ENCODE measurements at regions not wholly inside any gene's neighbourhood (a gene's known extent, or its start where the extent isn't known, plus 50 kb on each side); places are given as distances from the start of the nearest gene placed in this dataset.

- ATAC-seq (no peak), DNase-seq (no peak)
- H3K27me3 Mint-ChIP-seq (ENCODE audit: low read depth in 2 of 2), result peaks cover 8 to 12% of the 10 kb centered on the region in 2 donors
- Histone ChIP-seq H3K9me3 (ENCODE audit: control insufficient read depth, insufficient read depth, low read length) (no peaks in the 10 kb centered on the region), H3K27ac (ENCODE audit: low read length) (no peak overlapping the region), H3K4me1 (ENCODE audit: control insufficient read depth, insufficient read depth, low read length) (no peaks in the 10 kb centered on the region), H3K4me3 (ENCODE audit: low read length) (no peak overlapping the region), H3K36me3 (ENCODE audit: control insufficient read depth, insufficient read depth, low read length) (no peaks in the 10 kb centered on the region), H3K27me3 (ENCODE audit: control insufficient read depth, insufficient read depth, low read length) (no peaks in the 10 kb centered on the region)
- H3K9me3 Mint-ChIP-seq, result no peaks in the 10 kb centered on the region
- H3K36me3 Mint-ChIP-seq, result no peaks in the 10 kb centered on the region
- H3K4me3 Mint-ChIP-seq, result no peak overlapping the region
- H3K4me1 Mint-ChIP-seq, result peaks cover 11% of the 10 kb centered on the region in 2 donors
- intact Hi-C loops (cut with micrococcal nuclease), result no loop called here
- WGBS (ENCODE audit: insufficient coverage), result 81% methylated on average over 8 of the region's 8 CpGs
- H3K27ac Mint-ChIP-seq, result no peak overlapping the region
- TF ChIP-seq, protein P1, sequence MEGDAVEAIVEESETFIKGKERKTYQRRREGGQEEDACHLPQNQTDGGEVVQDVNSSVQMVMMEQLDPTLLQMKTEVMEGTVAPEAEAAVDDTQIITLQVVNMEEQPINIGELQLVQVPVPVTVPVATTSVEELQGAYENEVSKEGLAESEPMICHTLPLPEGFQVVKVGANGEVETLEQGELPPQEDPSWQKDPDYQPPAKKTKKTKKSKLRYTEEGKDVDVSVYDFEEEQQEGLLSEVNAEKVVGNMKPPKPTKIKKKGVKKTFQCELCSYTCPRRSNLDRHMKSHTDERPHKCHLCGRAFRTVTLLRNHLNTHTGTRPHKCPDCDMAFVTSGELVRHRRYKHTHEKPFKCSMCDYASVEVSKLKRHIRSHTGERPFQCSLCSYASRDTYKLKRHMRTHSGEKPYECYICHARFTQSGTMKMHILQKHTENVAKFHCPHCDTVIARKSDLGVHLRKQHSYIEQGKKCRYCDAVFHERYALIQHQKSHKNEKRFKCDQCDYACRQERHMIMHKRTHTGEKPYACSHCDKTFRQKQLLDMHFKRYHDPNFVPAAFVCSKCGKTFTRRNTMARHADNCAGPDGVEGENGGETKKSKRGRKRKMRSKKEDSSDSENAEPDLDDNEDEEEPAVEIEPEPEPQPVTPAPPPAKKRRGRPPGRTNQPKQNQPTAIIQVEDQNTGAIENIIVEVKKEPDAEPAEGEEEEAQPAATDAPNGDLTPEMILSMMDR (IDR thresholded peaks at IDR 0.05), result no peak
These were observed 133.0 kb upstream of the PTCH1 start for GRCh38 chr9:95649801-95650213.

DNA sequence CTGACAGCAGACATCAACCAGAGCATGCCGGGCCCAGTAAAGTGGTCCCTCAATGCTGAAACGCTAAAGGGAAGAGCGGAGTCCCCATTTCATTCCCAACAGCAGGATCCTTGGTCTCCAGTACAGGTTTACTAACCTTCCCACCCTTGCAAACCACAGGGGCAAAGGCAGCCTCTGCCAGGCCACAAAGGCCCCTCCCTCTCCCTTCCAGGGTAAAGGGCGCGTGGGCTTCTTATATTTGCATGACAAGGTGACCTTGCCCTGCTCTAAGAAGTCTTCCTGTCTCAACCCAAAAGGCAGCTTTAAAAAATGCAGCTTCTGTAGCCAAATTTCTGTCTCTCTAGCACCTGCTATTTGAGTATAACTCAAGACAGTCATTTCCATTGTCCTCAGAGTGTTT is 131.5 kb upstream of the PTCH1 start:
- TF ChIP-seq, protein P1 (IDR thresholded peaks at IDR 0.05), result no peak

DNA sequence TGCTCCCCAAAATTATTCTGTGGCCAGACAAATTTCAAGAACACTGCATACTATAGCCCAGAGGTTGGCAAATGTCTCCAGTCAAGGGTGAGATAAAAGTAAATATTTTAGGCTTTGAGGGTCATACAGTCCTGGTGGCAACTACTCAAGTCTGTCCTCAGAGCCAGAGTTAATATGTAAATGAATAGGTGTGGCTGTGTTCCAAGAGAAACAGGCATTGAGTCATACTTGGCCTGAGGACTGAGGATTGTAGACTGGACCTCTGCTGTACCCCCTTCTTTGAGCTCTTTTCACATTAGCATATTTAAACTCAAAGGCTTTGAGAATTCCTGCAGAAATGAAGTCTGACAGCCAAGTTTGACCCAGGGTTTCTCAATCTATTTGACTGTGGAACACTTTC is 129.2 kb upstream of the PTCH1 start:
- ATAC-seq (no peak), DNase-seq (no peak)
- Mint-ChIP-seq H3K4me1 (peaks cover 11% of the 10 kb centered on the region in 2 donors), H3K36me3 (no peaks in the 10 kb centered on the region), H3K4me3 (no peak overlapping the region), H3K9me3 (no peaks in the 10 kb centered on the region), H3K27ac (no peak overlapping the region), H3K27me3 (ENCODE audit: low read depth in 2 of 2) (peaks cover 6 to 8% of the 10 kb centered on the region in 2 donors)
- no peak overlapping the region for H3K4me3 ChIP-seq (ENCODE audit: low read length)
- intact Hi-C loops (cut with micrococcal nuclease), result no loop called here
- no peaks in the 10 kb centered on the region for H3K27me3 ChIP-seq (ENCODE audit: control insufficient read depth, insufficient read depth, low read length)
- no peaks in the 10 kb centered on the region for H3K36me3 ChIP-seq (ENCODE audit: control insufficient read depth, insufficient read depth, low read length)
- TF ChIP-seq, protein P1 (IDR thresholded peaks at IDR 0.05), result no peak
- no peaks in the 10 kb centered on the region for H3K4me1 ChIP-seq (ENCODE audit: control insufficient read depth, insufficient read depth, low read length)
- no peaks in the 10 kb centered on the region for H3K9me3 ChIP-seq (ENCODE audit: control insufficient read depth, insufficient read depth, low read length)
- no peak overlapping the region for H3K27ac ChIP-seq (ENCODE audit: low read length)

More for the DNA sequence above, 131.5 kb upstream of the PTCH1 start:
- no peaks in the 10 kb centered on the region for H3K36me3 Mint-ChIP-seq
- 89% methylated on average over 5 of the region's 5 CpGs for WGBS (ENCODE audit: insufficient coverage)
- H3K27ac ChIP-seq (ENCODE audit: low read length), result no peak overlapping the region
- intact Hi-C loops (cut with micrococcal nuclease), result no loop called here
- no peak overlapping the region for H3K4me3 ChIP-seq (ENCODE audit: low read length)
- no peak for DNase-seq
- H3K36me3 ChIP-seq (ENCODE audit: control insufficient read depth, insufficient read depth, low read length), result no peaks in the 10 kb centered on the region
- H3K4me3 Mint-ChIP-seq, result no peak overlapping the region
- peaks cover 8% of the 10 kb centered on the region in 2 donors for H3K27me3 Mint-ChIP-seq (ENCODE audit: low read depth in 2 of 2)
- peaks cover 11% of the 10 kb centered on the region in 2 donors for H3K4me1 Mint-ChIP-seq
- no peak overlapping the region for H3K27ac Mint-ChIP-seq
- H3K9me3 Mint-ChIP-seq, result no peaks in the 10 kb centered on the region
- H3K4me1 ChIP-seq (ENCODE audit: control insufficient read depth, insufficient read depth, low read length), result no peaks in the 10 kb centered on the region
- H3K27me3 ChIP-seq (ENCODE audit: control insufficient read depth, insufficient read depth, low read length), result no peaks in the 10 kb centered on the region
- no peaks in the 10 kb centered on the region for H3K9me3 ChIP-seq (ENCODE audit: control insufficient read depth, insufficient read depth, low read length)
- no peak for ATAC-seq

- no peaks in the 10 kb centered on the region for H3K36me3 Mint-ChIP-seq
- Histone ChIP-seq H3K9me3 (ENCODE audit: control insufficient read depth, insufficient read depth, low read length) (no peaks in the 10 kb centered on the region), H3K4me1 (ENCODE audit: control insufficient read depth, insufficient read depth, low read length) (no peaks in the 10 kb centered on the region), H3K4me3 (ENCODE audit: low read length) (no peak overlapping the region), H3K27me3 (ENCODE audit: control insufficient read depth, insufficient read depth, low read length) (no peaks in the 10 kb centered on the region), H3K27ac (ENCODE audit: low read length) (no peak overlapping the region), H3K36me3 (ENCODE audit: control insufficient read depth, insufficient read depth, low read length) (no peaks in the 10 kb centered on the region)
- H3K27ac Mint-ChIP-seq, result no peak overlapping the region
- TF ChIP-seq, protein P1 (IDR thresholded peaks at IDR 0.05), result no peak
- H3K4me3 Mint-ChIP-seq, result no peak overlapping the region
- intact Hi-C loops (cut with micrococcal nuclease), result no loop called here
- no peaks in the 10 kb centered on the region for H3K9me3 Mint-ChIP-seq
- H3K27me3 Mint-ChIP-seq (ENCODE audit: low read depth in 2 of 2), result peaks cover 5 to 12% of the 10 kb centered on the region in 2 donors
- H3K4me1 Mint-ChIP-seq, result peaks cover 6 to 7% of the 10 kb centered on the region in 2 donors
- WGBS (ENCODE audit: insufficient coverage), result 97% methylated on average over 2 of the region's 2 CpGs
- no peak for ATAC-seq
- no peak for DNase-seq
These were observed 128.8 kb upstream of the PTCH1 start for GRCh38 chr9:95645579-95645978.
